WTC11 (cell line): ENCODE measurements at regions not wholly inside any gene's neighbourhood (a gene's known extent, or its start where the extent isn't known, plus 50 kb on each side); places are given as distances from the start of the nearest gene placed in this dataset.

Source experiments
- ATAC-seq: fragments of 200-7000 bp; cut with Tn5 transposase; 2 replicates; pipeline ENCODE4 v1.10.0; 2021; ENCODE audit warnings: mild to moderate bottlenecking, moderate library complexity
- CTCF ChIA-PET: fragments of 300-600 bp; sonication (Branson Sonifier 250); formaldehyde crosslinking; loops from one replicate; lab custom pipeline; 2021; ENCODE audit warnings: antibody characterized with exemption; lab: Charles Lee
- POLR2A ChIA-PET: fragments of 350-600 bp; sonication (Branson Sonifier 250); formaldehyde crosslinking; loops from one replicate; lab custom pipeline; 2021; ENCODE audit warnings: antibody characterized with exemption; lab: Charles Lee
- DNase-seq: peaks from one replicate; pipeline ENCODE4 v3.0.0; 2021; ENCODE audit warnings: low spot score
- H3K27ac Mint-ChIP-seq: 2 replicates; pipeline ENCODE4 v1.8.0; 2021; ENCODE audit warnings: mixed read lengths
- H3K27me3 Mint-ChIP-seq: 2 replicates; pipeline ENCODE4 v1.8.0; 2021; ENCODE audit warnings: low read depth, mild to moderate bottlenecking, moderate library complexity, mixed read lengths
- H3K36me3 Mint-ChIP-seq: 2 replicates; pipeline ENCODE4 v1.8.0; 2021; ENCODE audit warnings: mixed read lengths
- H3K4me1 Mint-ChIP-seq: 2 replicates; pipeline ENCODE4 v1.8.0; 2022; ENCODE audit warnings: mixed read lengths
- H3K4me3 Mint-ChIP-seq: 2 replicates; pipeline ENCODE4 v1.8.0; 2021; ENCODE audit warnings: mild to moderate bottlenecking, moderate library complexity, mixed read lengths
- H3K9me3 Mint-ChIP-seq: 2 replicates; pipeline ENCODE4 v1.8.0; 2021; ENCODE audit warnings: mixed read lengths
- ATF1 ChIP-seq: sonication (generic); formaldehyde crosslinking; IDR thresholded peaks from 2 replicates; pipeline ENCODE4 v1.8.1; 2023; ENCODE audit warnings: mild to moderate bottlenecking, moderate library complexity, missing genetic modification reagents
- ESRRA ChIP-seq: sonication (generic); formaldehyde crosslinking; IDR thresholded peaks from 2 replicates; pipeline ENCODE4 v1.8.1; 2022; ENCODE audit warnings: mild to moderate bottlenecking, missing genetic modification reagents, borderline replicate concordance
- GABPB1 ChIP-seq: sonication (generic); formaldehyde crosslinking; IDR thresholded peaks from 2 replicates; pipeline ENCODE4 v1.8.1; 2023; ENCODE audit warnings: mild to moderate bottlenecking, missing genetic modification reagents
- NR1H2 ChIP-seq: sonication (generic); formaldehyde crosslinking; IDR thresholded peaks from 2 replicates; pipeline ENCODE4 v1.9.0; 2021; ENCODE audit warnings: mild to moderate bottlenecking, moderate library complexity, missing genetic modification reagents
- NR3C1 ChIP-seq: sonication (generic); formaldehyde crosslinking; conservative IDR thresholded peaks from 2 replicates; pipeline ENCODE4 v1.8.1; 2023; ENCODE audit warnings: low read depth, mild to moderate bottlenecking, missing genetic modification reagents
- SOX15 ChIP-seq: fragments of 250-450 bp; sonication (Bioruptor Pico); IDR thresholded peaks from 2 replicates; pipeline ENCODE4 v1.9.0; 2021; ENCODE audit warnings: mild to moderate bottlenecking
- TEAD1 ChIP-seq: sonication (generic); formaldehyde crosslinking; IDR thresholded peaks from 2 replicates; pipeline ENCODE4 v1.8.0; 2022; ENCODE audit warnings: mild to moderate bottlenecking, missing genetic modification reagents
- ZNF232 ChIP-seq: sonication (generic); formaldehyde crosslinking; IDR thresholded peaks from 2 replicates; pipeline ENCODE4 v1.8.0; 2022; ENCODE audit warnings: mild to moderate bottlenecking, missing genetic modification reagents
- TF ChIP-seq, protein P1 (sequence below): sonication (generic); formaldehyde crosslinking; IDR thresholded peaks from 2 replicates; pipeline ENCODE4 v1.8.0; 2022; ENCODE audit warnings: mild to moderate bottlenecking, missing genetic modification reagents
- TF ChIP-seq, protein P2 (sequence below): sonication (generic); formaldehyde crosslinking; IDR thresholded peaks from 2 replicates; pipeline ENCODE4 v1.8.0; 2022; ENCODE audit warnings: mild to moderate bottlenecking, missing genetic modification reagents
- TF ChIP-seq, protein P3 (sequence below): fragments of 250-450 bp; sonication (Bioruptor Pico); IDR thresholded peaks from 2 replicates; pipeline ENCODE4 v1.9.0; 2021; ENCODE audit warnings: mild to moderate bottlenecking
- TF ChIP-seq, protein P4 (sequence below): fragments of 250-450 bp; sonication (Bioruptor Pico); conservative IDR thresholded peaks from 2 replicates; pipeline ENCODE4 v1.9.0; 2021; ENCODE audit warnings: mild to moderate bottlenecking
- TF ChIP-seq, protein P5 (sequence below): sonication (generic); formaldehyde crosslinking; IDR thresholded peaks from 2 replicates; pipeline ENCODE4 v1.8.0; 2022; ENCODE audit warnings: missing genetic modification reagents
- TF ChIP-seq, protein P6 (sequence below): sonication (generic); formaldehyde crosslinking; IDR thresholded peaks from 2 replicates; pipeline ENCODE4 v1.8.0; 2023; ENCODE audit warnings: mild to moderate bottlenecking, missing genetic modification reagents

DNA sequence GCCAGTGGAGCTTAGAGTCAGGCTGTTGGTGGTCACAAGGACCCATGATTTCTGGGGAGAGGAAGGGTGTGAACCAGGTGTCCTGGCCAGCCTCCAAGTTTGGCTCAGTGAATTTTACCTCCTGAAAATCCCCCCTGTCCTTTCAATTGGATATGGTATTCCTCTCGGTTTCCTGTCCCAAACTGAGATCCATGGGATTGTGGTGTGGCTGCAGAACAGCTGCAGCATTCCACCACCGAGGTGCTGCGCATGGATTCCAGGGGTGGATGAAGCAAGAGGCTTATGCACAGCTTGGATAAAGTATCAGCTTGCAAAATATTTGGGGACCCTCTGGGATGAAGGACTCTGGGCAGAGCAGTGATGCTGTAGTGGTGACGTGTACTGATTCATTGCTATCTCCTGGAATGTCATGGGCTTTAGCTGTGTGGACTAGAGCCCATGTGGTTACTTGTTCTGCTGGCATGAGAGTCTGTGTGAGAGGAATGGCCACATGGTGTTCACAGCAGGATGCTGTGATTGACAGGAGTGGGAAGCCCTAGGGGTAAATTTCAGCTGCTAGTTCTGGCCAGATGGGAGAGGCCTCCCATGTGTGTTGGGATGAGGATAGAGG is 148.7 kb upstream of the SPAG17 start:
- H3K27me3 Mint-ChIP-seq, result no peaks in the 10 kb centered on the region
- H3K4me3 Mint-ChIP-seq, result no peak overlapping the region
- ChIA-PET POLR2A (no interaction called here), CTCF (no interaction called here)
- TF ChIP-seq, protein P1, sequence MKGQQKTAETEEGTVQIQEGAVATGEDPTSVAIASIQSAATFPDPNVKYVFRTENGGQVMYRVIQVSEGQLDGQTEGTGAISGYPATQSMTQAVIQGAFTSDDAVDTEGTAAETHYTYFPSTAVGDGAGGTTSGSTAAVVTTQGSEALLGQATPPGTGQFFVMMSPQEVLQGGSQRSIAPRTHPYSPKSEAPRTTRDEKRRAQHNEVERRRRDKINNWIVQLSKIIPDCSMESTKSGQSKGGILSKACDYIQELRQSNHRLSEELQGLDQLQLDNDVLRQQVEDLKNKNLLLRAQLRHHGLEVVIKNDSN, result no peak
- TF ChIP-seq, protein P2, sequence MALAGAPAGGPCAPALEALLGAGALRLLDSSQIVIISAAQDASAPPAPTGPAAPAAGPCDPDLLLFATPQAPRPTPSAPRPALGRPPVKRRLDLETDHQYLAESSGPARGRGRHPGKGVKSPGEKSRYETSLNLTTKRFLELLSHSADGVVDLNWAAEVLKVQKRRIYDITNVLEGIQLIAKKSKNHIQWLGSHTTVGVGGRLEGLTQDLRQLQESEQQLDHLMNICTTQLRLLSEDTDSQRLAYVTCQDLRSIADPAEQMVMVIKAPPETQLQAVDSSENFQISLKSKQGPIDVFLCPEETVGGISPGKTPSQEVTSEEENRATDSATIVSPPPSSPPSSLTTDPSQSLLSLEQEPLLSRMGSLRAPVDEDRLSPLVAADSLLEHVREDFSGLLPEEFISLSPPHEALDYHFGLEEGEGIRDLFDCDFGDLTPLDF (CRISPR knock-in tag), result no peak
- TF ChIP-seq, protein P3, sequence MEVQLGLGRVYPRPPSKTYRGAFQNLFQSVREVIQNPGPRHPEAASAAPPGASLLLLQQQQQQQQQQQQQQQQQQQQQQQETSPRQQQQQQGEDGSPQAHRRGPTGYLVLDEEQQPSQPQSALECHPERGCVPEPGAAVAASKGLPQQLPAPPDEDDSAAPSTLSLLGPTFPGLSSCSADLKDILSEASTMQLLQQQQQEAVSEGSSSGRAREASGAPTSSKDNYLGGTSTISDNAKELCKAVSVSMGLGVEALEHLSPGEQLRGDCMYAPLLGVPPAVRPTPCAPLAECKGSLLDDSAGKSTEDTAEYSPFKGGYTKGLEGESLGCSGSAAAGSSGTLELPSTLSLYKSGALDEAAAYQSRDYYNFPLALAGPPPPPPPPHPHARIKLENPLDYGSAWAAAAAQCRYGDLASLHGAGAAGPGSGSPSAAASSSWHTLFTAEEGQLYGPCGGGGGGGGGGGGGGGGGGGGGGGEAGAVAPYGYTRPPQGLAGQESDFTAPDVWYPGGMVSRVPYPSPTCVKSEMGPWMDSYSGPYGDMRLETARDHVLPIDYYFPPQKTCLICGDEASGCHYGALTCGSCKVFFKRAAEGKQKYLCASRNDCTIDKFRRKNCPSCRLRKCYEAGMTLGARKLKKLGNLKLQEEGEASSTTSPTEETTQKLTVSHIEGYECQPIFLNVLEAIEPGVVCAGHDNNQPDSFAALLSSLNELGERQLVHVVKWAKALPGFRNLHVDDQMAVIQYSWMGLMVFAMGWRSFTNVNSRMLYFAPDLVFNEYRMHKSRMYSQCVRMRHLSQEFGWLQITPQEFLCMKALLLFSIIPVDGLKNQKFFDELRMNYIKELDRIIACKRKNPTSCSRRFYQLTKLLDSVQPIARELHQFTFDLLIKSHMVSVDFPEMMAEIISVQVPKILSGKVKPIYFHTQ (CRISPR knock-in tag), result no peak
- TF ChIP-seq SOX15, result no peak
- no peak for TF ChIP-seq NR3C1 (CRISPR knock-in tag)
- no peak for TF ChIP-seq ZNF232
- no peak for TF ChIP-seq NR1H2 (CRISPR knock-in tag)
- no peak for TF ChIP-seq ATF1 (CRISPR knock-in tag)
- ATAC-seq (peak; percentile 47), DNase-seq (peak; percentile 16)
- H3K9me3 Mint-ChIP-seq, result no peaks in the 10 kb centered on the region
- no peaks in the 10 kb centered on the region for H3K36me3 Mint-ChIP-seq
- H3K27ac Mint-ChIP-seq, result no peak overlapping the region
- peaks cover 15% of the 10 kb centered on the region for H3K4me1 Mint-ChIP-seq

DNA sequence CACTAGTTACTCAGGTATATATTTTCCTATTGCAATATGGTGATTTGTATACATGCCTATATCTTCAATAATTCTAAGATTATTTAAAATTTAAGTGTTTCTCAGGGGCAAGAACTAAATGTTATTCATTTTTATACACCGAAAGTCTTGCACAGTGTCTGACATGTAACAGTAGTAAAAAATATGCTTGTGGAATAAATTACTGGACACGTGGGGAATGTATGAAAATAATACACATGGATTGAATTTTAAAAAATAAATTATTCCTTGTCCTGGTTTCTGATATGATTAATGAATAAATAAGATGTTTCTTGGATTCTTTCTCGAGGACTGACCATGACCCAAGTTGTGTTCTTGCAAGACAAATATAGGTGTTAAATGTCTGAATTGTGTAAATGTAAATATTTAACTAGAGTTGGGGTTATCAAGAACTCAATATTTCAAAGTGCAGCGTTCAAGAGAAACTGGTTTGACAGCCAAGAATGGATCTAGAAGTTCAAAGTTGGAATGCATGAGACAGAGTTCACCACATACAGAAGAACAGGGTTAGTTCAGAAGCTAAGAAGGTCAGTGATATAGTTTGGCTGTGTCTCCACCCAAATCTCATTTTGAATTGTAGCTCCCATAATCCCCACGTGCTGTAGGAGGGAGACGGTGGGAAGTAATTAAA is 142.1 kb upstream of the SPAG17 start:
- peaks cover 8% of the 10 kb centered on the region for H3K9me3 Mint-ChIP-seq
- no peak for DNase-seq
- TF ChIP-seq, protein P4, sequence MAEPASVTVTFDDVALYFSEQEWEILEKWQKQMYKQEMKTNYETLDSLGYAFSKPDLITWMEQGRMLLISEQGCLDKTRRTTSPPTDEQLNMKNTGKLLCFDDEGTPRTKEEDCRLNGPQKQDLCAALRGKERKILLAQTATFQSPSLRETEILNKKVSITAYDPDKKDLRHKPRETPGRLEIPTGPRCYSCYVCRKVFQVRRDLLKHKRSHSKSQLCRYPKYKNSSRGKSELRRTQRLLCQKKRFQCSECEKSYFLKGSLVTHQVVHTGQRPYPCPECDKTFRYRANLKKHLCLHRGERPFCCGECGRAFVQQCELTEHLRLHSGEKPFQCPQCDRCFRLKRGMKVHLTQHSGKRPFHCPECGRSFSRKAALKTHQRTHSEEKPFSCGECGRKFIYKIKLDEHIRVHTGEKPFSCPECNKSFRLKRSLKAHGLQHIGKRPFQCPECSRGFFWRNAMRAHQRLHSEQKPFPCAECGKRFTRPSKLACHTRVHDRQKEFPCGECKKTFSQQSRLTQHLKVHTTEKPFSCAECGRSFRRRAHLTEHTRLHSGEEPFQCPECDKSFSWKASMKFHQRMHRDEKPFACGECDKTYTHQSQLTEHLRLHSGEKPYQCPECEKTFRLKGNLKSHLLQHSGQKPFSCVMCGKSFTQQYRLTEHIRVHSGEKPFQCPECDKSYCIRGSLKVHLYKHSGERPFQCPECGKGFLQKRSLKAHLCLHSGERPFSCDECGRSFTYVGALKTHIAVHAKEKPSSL (CRISPR knock-in tag), result no peak
- TF ChIP-seq ESRRA (CRISPR knock-in tag) (no peak), GABPB1 (CRISPR knock-in tag) (no peak), NR3C1 (CRISPR knock-in tag) (no peak)
- H3K4me3 Mint-ChIP-seq, result no peak overlapping the region
- no peaks in the 10 kb centered on the region for H3K27me3 Mint-ChIP-seq
- 0 out of 2 replicates have a peak, but pooled peaks cover 4% of the 10 kb centered on the region for H3K36me3 Mint-ChIP-seq
- no peaks in the 10 kb centered on the region for H3K4me1 Mint-ChIP-seq
- CTCF ChIA-PET, result no interaction called here
- ATAC-seq, result no peak
- H3K27ac Mint-ChIP-seq, result no peak overlapping the region
- POLR2A ChIA-PET, result no interaction called here

DNA sequence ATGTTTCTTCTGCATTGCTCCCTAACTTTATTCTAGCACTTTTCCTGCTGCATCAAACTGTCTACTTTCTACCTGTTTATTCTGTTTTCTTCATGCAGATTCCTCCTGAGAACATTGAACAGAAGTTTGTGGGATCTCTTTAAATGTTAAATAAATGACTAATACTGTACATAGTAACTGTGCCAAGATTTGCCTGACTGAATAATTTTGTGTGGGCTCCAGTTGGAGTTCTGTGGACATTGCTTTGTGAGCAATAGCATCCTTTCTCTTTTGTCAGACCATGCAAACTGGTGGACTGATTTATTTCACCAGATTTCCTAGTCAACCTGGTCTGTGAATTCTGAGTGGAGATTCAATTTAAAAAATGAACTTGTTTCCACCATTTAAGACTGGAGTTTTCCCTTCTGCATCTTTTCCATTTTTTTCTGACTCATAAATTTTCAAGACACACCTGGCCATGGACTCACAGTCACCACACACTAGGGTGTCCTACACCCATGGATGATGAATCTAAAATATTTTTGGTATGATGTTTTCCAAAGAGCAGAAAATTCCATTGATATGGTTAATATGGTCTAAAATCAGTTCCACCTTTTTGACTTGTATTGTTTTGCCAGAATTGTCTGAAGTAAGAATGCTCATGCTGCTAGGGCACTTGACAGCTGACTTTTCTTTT is 140.7 kb upstream of the SPAG17 start:
- Mint-ChIP-seq H3K9me3 (peaks cover 8% of the 10 kb centered on the region), H3K27ac (no peak overlapping the region), H3K4me1 (no peaks in the 10 kb centered on the region), H3K4me3 (no peak overlapping the region), H3K27me3 (no peaks in the 10 kb centered on the region)
- ATAC-seq (no peak), DNase-seq (no peak)
- ChIA-PET CTCF (no interaction called here), POLR2A (no interaction called here)
- TF ChIP-seq, protein P5, sequence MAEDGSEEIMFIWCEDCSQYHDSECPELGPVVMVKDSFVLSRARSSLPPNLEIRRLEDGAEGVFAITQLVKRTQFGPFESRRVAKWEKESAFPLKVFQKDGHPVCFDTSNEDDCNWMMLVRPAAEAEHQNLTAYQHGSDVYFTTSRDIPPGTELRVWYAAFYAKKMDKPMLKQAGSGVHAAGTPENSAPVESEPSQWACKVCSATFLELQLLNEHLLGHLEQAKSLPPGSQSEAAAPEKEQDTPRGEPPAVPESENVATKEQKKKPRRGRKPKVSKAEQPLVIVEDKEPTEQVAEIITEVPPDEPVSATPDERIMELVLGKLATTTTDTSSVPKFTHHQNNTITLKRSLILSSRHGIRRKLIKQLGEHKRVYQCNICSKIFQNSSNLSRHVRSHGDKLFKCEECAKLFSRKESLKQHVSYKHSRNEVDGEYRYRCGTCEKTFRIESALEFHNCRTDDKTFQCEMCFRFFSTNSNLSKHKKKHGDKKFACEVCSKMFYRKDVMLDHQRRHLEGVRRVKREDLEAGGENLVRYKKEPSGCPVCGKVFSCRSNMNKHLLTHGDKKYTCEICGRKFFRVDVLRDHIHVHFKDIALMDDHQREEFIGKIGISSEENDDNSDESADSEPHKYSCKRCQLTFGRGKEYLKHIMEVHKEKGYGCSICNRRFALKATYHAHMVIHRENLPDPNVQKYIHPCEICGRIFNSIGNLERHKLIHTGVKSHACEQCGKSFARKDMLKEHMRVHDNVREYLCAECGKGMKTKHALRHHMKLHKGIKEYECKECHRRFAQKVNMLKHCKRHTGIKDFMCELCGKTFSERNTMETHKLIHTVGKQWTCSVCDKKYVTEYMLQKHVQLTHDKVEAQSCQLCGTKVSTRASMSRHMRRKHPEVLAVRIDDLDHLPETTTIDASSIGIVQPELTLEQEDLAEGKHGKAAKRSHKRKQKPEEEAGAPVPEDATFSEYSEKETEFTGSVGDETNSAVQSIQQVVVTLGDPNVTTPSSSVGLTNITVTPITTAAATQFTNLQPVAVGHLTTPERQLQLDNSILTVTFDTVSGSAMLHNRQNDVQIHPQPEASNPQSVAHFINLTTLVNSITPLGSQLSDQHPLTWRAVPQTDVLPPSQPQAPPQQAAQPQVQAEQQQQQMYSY (CRISPR knock-in tag), result no peak
- TF ChIP-seq, protein P6, sequence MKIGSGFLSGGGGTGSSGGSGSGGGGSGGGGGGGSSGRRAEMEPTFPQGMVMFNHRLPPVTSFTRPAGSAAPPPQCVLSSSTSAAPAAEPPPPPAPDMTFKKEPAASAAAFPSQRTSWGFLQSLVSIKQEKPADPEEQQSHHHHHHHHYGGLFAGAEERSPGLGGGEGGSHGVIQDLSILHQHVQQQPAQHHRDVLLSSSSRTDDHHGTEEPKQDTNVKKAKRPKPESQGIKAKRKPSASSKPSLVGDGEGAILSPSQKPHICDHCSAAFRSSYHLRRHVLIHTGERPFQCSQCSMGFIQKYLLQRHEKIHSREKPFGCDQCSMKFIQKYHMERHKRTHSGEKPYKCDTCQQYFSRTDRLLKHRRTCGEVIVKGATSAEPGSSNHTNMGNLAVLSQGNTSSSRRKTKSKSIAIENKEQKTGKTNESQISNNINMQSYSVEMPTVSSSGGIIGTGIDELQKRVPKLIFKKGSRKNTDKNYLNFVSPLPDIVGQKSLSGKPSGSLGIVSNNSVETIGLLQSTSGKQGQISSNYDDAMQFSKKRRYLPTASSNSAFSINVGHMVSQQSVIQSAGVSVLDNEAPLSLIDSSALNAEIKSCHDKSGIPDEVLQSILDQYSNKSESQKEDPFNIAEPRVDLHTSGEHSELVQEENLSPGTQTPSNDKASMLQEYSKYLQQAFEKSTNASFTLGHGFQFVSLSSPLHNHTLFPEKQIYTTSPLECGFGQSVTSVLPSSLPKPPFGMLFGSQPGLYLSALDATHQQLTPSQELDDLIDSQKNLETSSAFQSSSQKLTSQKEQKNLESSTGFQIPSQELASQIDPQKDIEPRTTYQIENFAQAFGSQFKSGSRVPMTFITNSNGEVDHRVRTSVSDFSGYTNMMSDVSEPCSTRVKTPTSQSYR (CRISPR knock-in tag), result no peak
- TF ChIP-seq TEAD1 (CRISPR knock-in tag), result no peak
- TF ChIP-seq, all 79 proteins: peak for 0
- H3K36me3 Mint-ChIP-seq, result 0 out of 2 replicates have a peak, but pooled peaks cover 4% of the 10 kb centered on the region
